SK-N-SH (cell line): ENCODE measurements at regions not wholly inside any gene's neighbourhood (a gene's known extent, or its start where the extent isn't known, plus 50 kb on each side); places are given as distances from the start of the nearest gene placed in this dataset.

Experiments
- CTCF ChIA-PET: fragments of 300-600, 350-600 bp; formaldehyde crosslinking; extraction: SDS; loops from one replicate; lab custom pipeline; 2021; lab: Yijun Ruan, JAX
- POLR2A ChIA-PET: fragments of 350-600 bp; sonication (Branson Sonifier 250); formaldehyde crosslinking; extraction: SDS; loops from one replicate; lab custom pipeline; 2020; ENCODE audit warnings: antibody characterized with exemption, inconsistent platforms; lab: Yijun Ruan, JAX
- DNase-seq: peaks from one replicate; pipeline ENCODE4 v3.0.0; 2012
- H2AFZ ChIP-seq: fragments of 200-600 bp; sonication (generic); 2 replicates; pipeline ENCODE4 v1.8.1; 2016; ENCODE audit warnings: antibody characterized with exemption, mild to moderate bottlenecking, low read depth
- H3F3A ChIP-seq: fragments of 200-600 bp; sonication (generic); replicated peaks from 2 replicates; pipeline ENCODE3; 2016; ENCODE audit warnings: antibody characterized with exemption, mild to moderate bottlenecking; ENCODE audit not compliant: insufficient read depth
- H3K27ac ChIP-seq, 2 experiments: fragments of 200-500 bp in 1 of 2; fragments of 200-600 bp in 1 of 2; sonication (Bioruptor generic) in 1 of 2; sonication (generic), shearing (Covaris generic) in 1 of 2; 2 replicates each; pipeline versions ENCODE4 v1.5.1 to v1.6.1; 2014 to 2016; ENCODE audit warnings: low read depth in 2 of 2, inconsistent platforms in 1 of 2, low read length in 1 of 2, mild to moderate bottlenecking in 1 of 2, mixed read lengths in 1 of 2
- H3K27me3 ChIP-seq: fragments of 200-600 bp; sonication (generic), shearing (Covaris generic); 2 replicates; pipeline ENCODE4 v1.6.1; 2016; ENCODE audit warnings: mixed run types; ENCODE audit not compliant: insufficient read depth
- H3K36me3 ChIP-seq, 2 experiments: fragments of 200-500 bp in 1 of 2; fragments of 200-600 bp in 1 of 2; sonication (Bioruptor generic) in 1 of 2; sonication (generic) in 1 of 2; replicated peaks in 1 of 2; 2 replicates each; pipeline versions ENCODE3 to v1.5.1; 2014 to 2016; ENCODE audit warnings: low read length in 1 of 2, mild to moderate bottlenecking in 1 of 2; ENCODE audit not compliant: insufficient read depth in 2 of 2, control insufficient read depth in 1 of 2
- H3K4me1 ChIP-seq, 2 experiments: fragments of 200-500 bp in 1 of 2; fragments of 200-600 bp in 1 of 2; sonication (Bioruptor generic) in 1 of 2; sonication (generic), shearing (Covaris generic) in 1 of 2; 2 replicates each; pipeline versions ENCODE4 v1.5.1 to v1.6.1; 2014 to 2016; ENCODE audit warnings: low read depth in 1 of 2, low read length in 1 of 2, mixed run types in 1 of 2; ENCODE audit not compliant: insufficient read depth in 2 of 2, control insufficient read depth in 1 of 2
- H3K4me2 ChIP-seq: fragments of 200-600 bp; sonication (generic), shearing (Covaris generic); 2 replicates; pipeline ENCODE4 v1.6.1; 2017; ENCODE audit warnings: mixed run types
- H3K4me3 ChIP-seq, 2 experiments: fragments of 200-500 bp in 1 of 2; fragments of 200-600 bp in 1 of 2; sonication (Bioruptor generic) in 1 of 2; sonication (generic), shearing (Covaris generic) in 1 of 2; 2 replicates each; pipeline versions ENCODE4 v1.5.1 to v1.8.1; 2014 to 2016; ENCODE audit warnings: low read depth in 2 of 2, inconsistent platforms in 1 of 2, low read length in 1 of 2, mild to moderate bottlenecking in 1 of 2, mixed read lengths in 1 of 2, moderate library complexity in 1 of 2
- H3K79me2 ChIP-seq: fragments of 200-600 bp; sonication (generic); 2 replicates; pipeline ENCODE4 v1.8.1; 2017; ENCODE audit warnings: mild to moderate bottlenecking; ENCODE audit not compliant: insufficient read depth
- H3K9ac ChIP-seq: fragments of 200-600 bp; sonication (generic); 2 replicates; pipeline ENCODE4 v1.6.1; 2017; ENCODE audit warnings: mixed run types
- H3K9me2 ChIP-seq: fragments of 200-600 bp; sonication (generic); 2 replicates; pipeline ENCODE4 v1.6.1; 2017; ENCODE audit warnings: mixed run types
- H3K9me3 ChIP-seq: fragments of 200-600 bp; sonication (generic); 2 replicates; pipeline ENCODE4 v1.6.1; 2017; ENCODE audit warnings: mixed run types, mild to moderate bottlenecking, moderate library complexity
- H4K20me1 ChIP-seq: fragments of 200-600 bp; sonication (generic); 2 replicates; pipeline ENCODE4 v1.6.1; 2017; ENCODE audit warnings: mild to moderate bottlenecking, mixed run types; ENCODE audit not compliant: insufficient read depth
- CTCF ChIP-seq: fragments of 200-600 bp; sonication (generic); IDR thresholded peaks from 2 replicates; pipeline ENCODE4 v1.6.1; 2017; ENCODE audit warnings: antibody characterized with exemption, mild to moderate bottlenecking, moderate library complexity
- ELF1 ChIP-seq: IDR thresholded peaks from 2 replicates; pipeline ENCODE4 v1.4.0; 2012
- EZH2phosphoT487 ChIP-seq: fragments of 200-600 bp; sonication (generic); IDR thresholded peaks from 2 replicates; pipeline ENCODE4 v1.6.1; 2017; ENCODE audit warnings: low read depth, mixed run types, mild to moderate bottlenecking, antibody characterized with exemption, moderate library complexity, borderline replicate concordance
- FOSL2 ChIP-seq: IDR thresholded peaks from 2 replicates; pipeline ENCODE4 v1.4.0; 2012; ENCODE audit warnings: low read depth, mild to moderate bottlenecking, moderate library complexity, borderline replicate concordance
- FOXJ3 ChIP-seq: sonication (generic); formaldehyde crosslinking; IDR thresholded peaks from 2 replicates; pipeline ENCODE4 v1.5.1; 2020; ENCODE audit warnings: mild to moderate bottlenecking, missing genetic modification reagents
- FOXM1 ChIP-seq: IDR thresholded peaks from 2 replicates; pipeline ENCODE4 v1.4.0; 2012; ENCODE audit warnings: low read depth, mild to moderate bottlenecking
- GABPA ChIP-seq: IDR thresholded peaks from 2 replicates; pipeline ENCODE4 v1.4.0; 2012; ENCODE audit warnings: low read depth, mild to moderate bottlenecking
- GATA2 ChIP-seq: sonication (generic); formaldehyde crosslinking; IDR thresholded peaks from 2 replicates; pipeline ENCODE4 v1.5.0; 2020; ENCODE audit warnings: mild to moderate bottlenecking, missing genetic modification reagents
- IRF3 ChIP-seq: fragments of 150-350 bp; IDR thresholded peaks from 2 replicates; pipeline ENCODE4 v1.6.1; 2016; ENCODE audit warnings: mild to moderate bottlenecking, low read depth, low read length
- JUND ChIP-seq: IDR thresholded peaks from 2 replicates; pipeline ENCODE4 v1.4.0; 2012
- MEF2A ChIP-seq: IDR thresholded peaks from 2 replicates; pipeline ENCODE4 v1.4.0; 2012; ENCODE audit warnings: low read depth, borderline replicate concordance
- MXI1 ChIP-seq: IDR thresholded peaks from 2 replicates; pipeline ENCODE4 v1.6.1; 2012; ENCODE audit warnings: mild to moderate bottlenecking, low read depth, low read length, improper control_type of control experiment
- NFIC ChIP-seq: IDR thresholded peaks from 2 replicates; pipeline ENCODE4 v1.4.0; 2012; ENCODE audit warnings: borderline replicate concordance
- PBX3 ChIP-seq: IDR thresholded peaks from 2 replicates; pipeline ENCODE4; 2012
- REST ChIP-seq: IDR thresholded peaks from 2 replicates; pipeline ENCODE4 v1.6.1; 2012; ENCODE audit warnings: mild to moderate bottlenecking, low read depth, low read length, moderate library complexity
- RFX5 ChIP-seq: IDR thresholded peaks from 2 replicates; pipeline ENCODE4 v1.6.1; 2012; ENCODE audit warnings: mild to moderate bottlenecking, improper control_type of control experiment, low read length
- SIN3A ChIP-seq: IDR thresholded peaks from 2 replicates; pipeline ENCODE4 v1.6.1; 2012; ENCODE audit warnings: low read depth, mild to moderate bottlenecking, low read length, moderate library complexity, borderline replicate concordance
- SMC3 ChIP-seq: IDR thresholded peaks from 2 replicates; pipeline ENCODE4 v1.6.1; 2012; ENCODE audit warnings: low read depth, low read length, improper control_type of control experiment
- TEAD4 ChIP-seq: IDR thresholded peaks from 2 replicates; pipeline ENCODE4 v1.4.0; 2012; ENCODE audit warnings: mild to moderate bottlenecking, borderline replicate concordance; ENCODE audit not compliant: insufficient read depth
- WGBS: methylation state at CpG from one replicate; pipeline ENCODE4 v1.1.6; 2017; ENCODE audit warnings: low lambda C conversion rate; 5-methylcytosine and 5-hydroxymethylcytosine counted together
- TF ChIP-seq, protein P1 (sequence below): fragments of 150-350 bp; IDR thresholded peaks from 2 replicates; pipeline ENCODE4 v1.6.1; 2017; ENCODE audit warnings: antibody characterized with exemption, low read length, low read depth, borderline replicate concordance

GRCh38 chr10:36608866-36609265 is 516.5 kb upstream of the ANKRD30A start:
- no peak overlapping the region for H3K9ac ChIP-seq
- peaks cover 0 to 35% of the 10 kb centered on the region in 2 experiments; a peak in 3 of 4 replicates for H3K4me1 ChIP-seq
- H3K27me3 ChIP-seq: no peaks in the 10 kb centered on the region
- no peaks in the 10 kb centered on the region for H3K36me3 ChIP-seq
- no peaks in the 10 kb centered on the region for H3K9me3 ChIP-seq
- TF ChIP-seq RFX5 (no peak), NFIC (0 out of 2 replicates have a peak, but pooled peaks have one; percentile 10)
- no peak overlapping the region for H3K4me3 ChIP-seq
- no peak for DNase-seq
- no peaks in the 10 kb centered on the region for H4K20me1 ChIP-seq
- ChIA-PET POLR2A (no interaction called here), CTCF (no interaction called here)
- H3F3A ChIP-seq: peaks cover 42% of the 10 kb centered on the region
- H3K79me2 ChIP-seq: no peaks in the 10 kb centered on the region
- H3K4me2 ChIP-seq: peak overlapping the region; percentile 24
- peak overlapping the region in 1 of 2 experiments; percentile 65; a peak in 2 of 4 replicates for H3K27ac ChIP-seq
- WGBS: 77% methylated on average over 4 of the region's 4 CpGs
- no peak overlapping the region for H2AFZ ChIP-seq
- H3K9me2 ChIP-seq: no peaks in the 10 kb centered on the region

GRCh38 chr10:36608251-36608650 is 517.1 kb upstream of the ANKRD30A start:
- ChIA-PET POLR2A (no interaction called here), CTCF (no interaction called here)
- Histone ChIP-seq H3K79me2 (no peaks in the 10 kb centered on the region), H3K36me3 (no peaks in the 10 kb centered on the region), H2AFZ (no peak overlapping the region), H3K9me2 (no peaks in the 10 kb centered on the region), H3K27me3 (no peaks in the 10 kb centered on the region), H3K27ac (peak overlapping the region in 1 of 2 experiments; percentile 65; a peak in 2 of 4 replicates), H3K4me3 (no peak overlapping the region), H4K20me1 (no peaks in the 10 kb centered on the region), H3K4me2 (peak overlapping the region; percentile 24), H3F3A (peaks cover 42% of the 10 kb centered on the region), H3K9me3 (no peaks in the 10 kb centered on the region), H3K4me1 (peaks cover 0 to 35% of the 10 kb centered on the region in 2 experiments; a peak in 3 of 4 replicates), H3K9ac (no peak overlapping the region)
- DNase-seq: no peak
- WGBS: 6% methylated on average over 1 of the region's 1 CpG
- TF ChIP-seq IRF3 (no peak), CTCF (no peak), GABPA (no peak), MEF2A (no peak), TEAD4 (peak; percentile 87), NFIC (peak; percentile 86), JUND (peak; percentile 76), EZH2phosphoT487 (no peak), SIN3A (no peak), FOSL2 (peak; percentile 66; the same call in 1 of the 2 replicates), PBX3 (peak; percentile 81), GATA2 (CRISPR knock-in tag) (no peak), ELF1 (no peak), SMC3 (no peak), FOXJ3 (CRISPR knock-in tag) (no peak), MXI1 (no peak), REST (no peak), FOXM1 (peak; percentile 57; the same call in 1 of the 2 replicates)
- TF ChIP-seq, protein P1, sequence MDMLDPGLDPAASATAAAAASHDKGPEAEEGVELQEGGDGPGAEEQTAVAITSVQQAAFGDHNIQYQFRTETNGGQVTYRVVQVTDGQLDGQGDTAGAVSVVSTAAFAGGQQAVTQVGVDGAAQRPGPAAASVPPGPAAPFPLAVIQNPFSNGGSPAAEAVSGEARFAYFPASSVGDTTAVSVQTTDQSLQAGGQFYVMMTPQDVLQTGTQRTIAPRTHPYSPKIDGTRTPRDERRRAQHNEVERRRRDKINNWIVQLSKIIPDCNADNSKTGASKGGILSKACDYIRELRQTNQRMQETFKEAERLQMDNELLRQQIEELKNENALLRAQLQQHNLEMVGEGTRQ: no peak
